HG02970 (cell line): ENCODE measurements at regions not wholly inside any gene's neighbourhood (a gene's known extent, or its start where the extent isn't known, plus 50 kb on each side); places are given as distances from the start of the nearest gene placed in this dataset.

Source experiments
- ATAC-seq: cut with Tn5 transposase; IDR thresholded peaks from one replicate; pipeline ENCODE4 v1.9.1; 2021; ENCODE audit warnings: mild to moderate bottlenecking, moderate library complexity, moderate number of reproducible peaks; ENCODE audit not compliant: unreplicated experiment, low FRiP score

DNA sequence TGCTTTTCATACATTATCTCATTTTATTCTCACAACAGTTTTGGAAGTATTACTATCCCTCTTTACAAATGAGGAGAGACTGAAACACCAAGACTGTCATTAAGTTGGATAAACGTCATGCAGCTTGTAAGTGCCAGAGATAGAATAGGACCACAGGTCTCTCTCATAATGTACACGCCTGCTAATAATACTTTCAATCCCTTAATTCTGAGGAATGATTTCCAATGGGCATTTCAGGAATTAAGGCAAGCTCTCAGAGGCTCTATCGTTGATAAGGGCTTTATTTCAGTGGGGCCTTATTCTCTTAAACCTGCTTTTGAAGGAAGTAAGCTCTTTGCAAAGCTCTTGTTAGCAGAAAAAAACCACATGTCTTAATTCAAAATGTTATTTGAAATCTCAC is 229.1 kb downstream of the NFKBIZ start:
- no peak for ATAC-seq

DNA sequence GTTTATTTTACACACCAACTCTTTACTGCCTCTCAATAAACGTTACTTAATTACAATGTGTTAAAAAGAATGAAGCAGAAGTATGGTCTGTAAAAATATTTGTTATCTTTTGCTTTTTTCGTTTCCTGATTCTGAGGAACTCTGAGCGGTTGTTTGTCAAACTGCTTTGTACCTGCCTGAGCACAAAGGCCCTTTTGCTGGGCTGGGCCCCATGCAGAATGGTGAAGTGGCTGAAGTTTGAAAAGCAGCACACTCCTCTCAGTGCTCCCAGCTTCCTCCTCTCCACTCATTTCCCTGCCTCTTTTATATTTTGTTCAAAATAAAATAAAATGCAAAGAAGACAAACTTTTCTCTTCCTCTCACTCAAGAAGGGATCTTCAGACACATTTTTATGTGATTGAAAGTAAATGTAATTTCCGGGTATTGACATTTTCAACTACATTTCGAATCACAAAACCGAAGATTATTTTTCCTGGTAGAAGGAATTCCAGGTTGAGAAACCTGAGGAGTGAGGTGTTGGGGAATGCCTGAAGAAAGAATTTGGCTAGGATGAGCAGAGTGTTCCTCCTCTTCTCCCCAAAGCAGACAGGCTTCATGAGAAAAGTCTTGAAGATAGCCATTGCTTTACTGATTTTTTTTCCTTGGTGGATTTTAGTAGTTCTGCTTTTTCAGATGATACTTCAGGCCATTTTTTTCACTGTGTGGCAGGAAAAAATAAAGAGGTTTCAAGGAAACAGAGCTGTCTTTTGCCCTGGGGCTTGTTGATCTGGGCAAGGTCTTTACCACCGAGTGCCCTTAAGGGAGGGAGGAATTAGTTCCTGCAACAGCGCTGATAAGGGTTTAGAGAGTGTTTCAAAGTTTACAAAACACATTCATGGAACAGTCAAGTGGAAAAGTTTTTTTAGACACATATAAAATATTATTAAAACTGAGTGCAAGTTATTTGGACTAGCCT is 229.8 kb downstream of the NFKBIZ start:
- ATAC-seq: no peak

DNA sequence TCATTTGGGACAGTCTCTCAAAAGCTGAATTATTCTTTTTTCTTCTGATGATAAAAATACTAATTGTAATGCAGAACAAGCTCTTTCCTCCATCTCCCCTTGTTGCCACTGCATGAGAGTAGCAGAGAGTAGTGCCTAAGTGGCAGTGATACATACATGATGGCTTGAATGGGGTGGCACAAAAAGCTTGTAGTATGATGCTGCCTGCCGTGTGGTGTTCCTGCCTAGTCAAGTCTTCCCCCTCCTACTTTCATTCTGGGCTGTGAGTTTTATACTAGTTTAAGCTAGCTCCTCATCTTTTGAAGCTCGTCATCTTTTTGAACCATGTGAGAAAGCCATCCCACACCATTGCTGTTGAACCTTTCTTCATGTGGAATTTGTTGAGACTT is 230.5 kb downstream of the NFKBIZ start:
- no peak for ATAC-seq

- ATAC-seq: no peak
These were observed 232.4 kb downstream of the NFKBIZ start for GRCh38 chr3:102081572-102082289.

- ATAC-seq: no peak
These were observed 234.2 kb downstream of the NFKBIZ start for GRCh38 chr3:102083473-102083872.

DNA sequence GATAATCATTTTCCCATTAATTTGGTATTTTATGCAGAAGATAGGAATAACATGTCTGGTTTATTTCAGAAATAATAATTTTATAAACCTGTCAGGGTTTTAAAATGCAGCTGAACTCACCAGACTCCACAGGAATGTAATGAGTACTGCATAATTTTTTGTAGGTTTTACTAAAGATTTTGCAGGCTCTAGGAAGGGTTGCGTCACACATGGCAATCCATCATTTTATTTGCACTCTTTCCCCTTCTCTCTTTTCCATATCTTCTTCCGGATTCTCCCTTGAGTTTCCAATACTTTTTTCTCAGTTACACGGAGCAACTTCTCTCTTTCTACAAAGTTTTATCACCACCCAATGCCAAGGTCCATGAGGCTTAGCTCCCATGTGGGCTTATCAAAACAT is 234.7 kb downstream of the NFKBIZ start:
- no peak for ATAC-seq

DNA sequence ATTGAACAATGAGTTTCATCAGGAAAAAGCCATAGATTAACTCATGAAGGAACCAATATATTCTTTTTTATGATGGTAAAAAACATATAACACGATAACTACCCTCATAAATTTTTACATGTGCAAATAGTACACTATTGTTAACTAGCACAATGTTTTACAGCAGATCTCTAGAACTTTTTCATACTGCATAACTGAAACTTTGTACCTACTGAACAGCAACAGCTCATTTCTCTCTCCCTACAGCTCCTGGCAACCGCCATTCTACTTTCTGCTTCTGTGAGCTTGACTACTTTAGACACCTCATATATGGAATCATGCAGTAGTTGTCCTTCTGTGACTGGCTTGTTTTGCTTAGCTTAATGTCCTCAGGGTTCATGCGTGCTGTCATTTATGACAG is 235.4 kb downstream of the NFKBIZ start:
- no peak for ATAC-seq

GRCh38 chr3:102085431-102086176 is 236.3 kb downstream of the NFKBIZ start:
- no peak for ATAC-seq

DNA sequence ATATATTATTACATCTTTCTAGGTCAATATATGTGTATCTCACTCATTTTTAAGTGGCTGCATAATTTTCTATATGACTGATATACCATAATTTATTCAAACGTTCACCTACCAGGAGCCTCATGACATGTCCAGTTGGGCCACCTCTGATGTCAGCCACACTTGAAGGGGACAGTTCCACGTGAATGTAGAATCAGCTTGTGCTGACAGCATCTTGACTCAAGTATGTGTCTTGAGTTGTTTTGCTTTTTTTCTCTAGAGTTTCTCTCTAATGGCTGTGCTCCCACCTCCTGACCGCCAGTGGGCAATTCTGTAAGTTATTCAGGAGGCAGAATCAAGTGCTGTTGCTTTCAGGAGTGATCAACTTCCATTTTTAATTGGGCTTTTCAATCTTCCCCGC is 237.9 kb downstream of the NFKBIZ start:
- no peak for ATAC-seq

GRCh38 chr3:102089239-102089638 is 239.9 kb downstream of the NFKBIZ start:
- ATAC-seq: no peak

DNA sequence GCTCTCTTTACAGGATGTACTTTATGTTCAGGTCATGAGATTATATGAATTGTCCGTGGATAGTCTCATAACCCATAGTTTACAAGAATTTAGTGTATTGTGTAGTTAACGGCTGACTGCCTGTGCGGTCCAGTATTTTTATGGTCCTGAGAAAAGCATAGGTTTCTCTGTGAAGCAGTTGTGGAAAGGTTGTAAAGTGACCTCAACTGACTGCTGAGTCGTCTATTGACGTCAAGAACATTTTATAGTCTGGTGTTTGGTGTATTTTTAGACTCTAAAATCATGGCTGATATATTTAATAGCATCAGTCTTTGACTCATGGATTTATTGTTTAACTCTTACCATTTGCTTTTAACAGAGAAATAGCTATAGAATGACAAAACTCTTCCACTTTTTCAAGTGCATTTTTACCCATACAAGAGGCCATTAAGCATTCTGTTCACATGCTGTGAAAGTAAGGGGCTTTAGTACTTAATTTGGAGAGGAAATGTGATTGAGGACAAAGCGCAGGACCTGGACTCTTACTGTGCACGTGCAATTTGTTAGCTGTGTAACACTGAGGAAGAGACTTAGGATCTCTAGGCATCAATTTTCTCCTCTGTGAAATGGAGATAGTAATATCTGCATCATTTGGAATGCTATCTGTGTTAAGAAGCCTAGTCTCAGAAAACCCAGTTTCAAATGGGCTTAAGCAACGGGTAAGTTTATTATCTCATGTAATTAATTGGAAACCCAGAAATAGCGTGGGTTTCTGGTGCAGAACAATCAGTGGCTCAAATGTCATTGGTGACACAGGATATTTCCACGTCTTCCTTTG is 240.8 kb downstream of the NFKBIZ start:
- no peak for ATAC-seq

- ATAC-seq: no peak
These were observed 241.4 kb downstream of the NFKBIZ start for GRCh38 chr3:102090721-102091045.

- ATAC-seq: no peak
These were observed 242.0 kb downstream of the NFKBIZ start for GRCh38 chr3:102091358-102091757.

DNA sequence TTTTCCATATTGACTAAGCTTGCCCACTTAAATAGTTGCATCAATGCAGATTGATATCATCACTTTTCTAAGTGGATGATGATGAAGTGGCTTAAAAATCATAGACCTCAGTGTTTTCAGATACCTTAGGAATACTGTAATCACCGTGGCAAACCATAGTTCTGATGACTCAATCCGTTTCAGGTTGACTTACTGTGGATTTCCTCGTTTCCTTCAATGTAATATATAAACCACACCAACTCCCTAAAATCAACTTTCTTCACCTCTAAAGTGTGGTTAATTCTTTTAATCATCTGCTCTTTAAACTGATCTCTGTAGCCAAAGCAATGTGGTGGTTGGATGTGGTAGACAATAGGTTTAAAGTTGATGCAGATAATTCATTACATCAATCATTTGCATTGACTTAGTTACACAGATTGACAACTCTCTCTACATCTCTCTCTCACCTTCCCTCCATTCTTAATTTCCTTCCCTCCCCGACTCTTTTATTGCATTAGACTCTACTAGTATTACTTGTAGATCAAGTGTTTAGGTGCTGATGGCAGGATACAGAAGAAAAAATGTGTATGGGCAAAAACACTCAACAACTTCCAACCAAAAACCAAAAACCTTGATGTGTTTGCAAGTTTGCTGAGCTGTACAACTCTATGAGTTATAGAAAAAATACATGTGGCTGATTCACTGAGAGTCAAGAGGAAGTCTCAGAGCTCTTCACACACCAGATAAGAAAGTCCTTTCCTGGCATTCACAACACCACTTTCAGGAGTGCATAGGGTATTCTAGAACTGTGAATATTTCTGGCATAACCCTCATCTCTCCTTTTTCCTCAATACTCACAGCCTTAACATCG is 243.5 kb downstream of the NFKBIZ start:
- no peak for ATAC-seq

- no peak for ATAC-seq
These were observed 245.2 kb downstream of the NFKBIZ start for GRCh38 chr3:102094506-102094905.

DNA sequence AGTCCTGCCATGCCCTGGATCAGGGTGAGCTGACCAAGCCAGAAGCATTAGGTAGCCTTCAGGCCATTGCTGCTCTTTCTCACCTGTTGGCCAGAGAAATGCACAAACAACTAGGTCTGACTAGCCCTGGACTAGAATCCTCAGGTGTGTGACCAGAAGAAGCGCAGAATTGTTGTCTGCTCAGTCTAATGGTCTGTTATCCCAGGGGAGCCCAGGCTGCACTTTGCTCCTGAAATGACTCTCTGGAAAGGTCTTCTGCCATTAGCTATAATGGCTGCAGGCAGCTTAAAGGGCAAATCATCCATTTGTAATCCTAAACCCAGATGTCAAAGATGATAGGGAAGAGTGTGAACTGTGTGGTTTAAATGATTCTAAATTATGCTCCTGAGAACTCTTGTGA is 246.1 kb downstream of the NFKBIZ start:
- no peak for ATAC-seq

GRCh38 chr3:102096066-102096465 is 246.8 kb downstream of the NFKBIZ start:
- no peak for ATAC-seq

DNA sequence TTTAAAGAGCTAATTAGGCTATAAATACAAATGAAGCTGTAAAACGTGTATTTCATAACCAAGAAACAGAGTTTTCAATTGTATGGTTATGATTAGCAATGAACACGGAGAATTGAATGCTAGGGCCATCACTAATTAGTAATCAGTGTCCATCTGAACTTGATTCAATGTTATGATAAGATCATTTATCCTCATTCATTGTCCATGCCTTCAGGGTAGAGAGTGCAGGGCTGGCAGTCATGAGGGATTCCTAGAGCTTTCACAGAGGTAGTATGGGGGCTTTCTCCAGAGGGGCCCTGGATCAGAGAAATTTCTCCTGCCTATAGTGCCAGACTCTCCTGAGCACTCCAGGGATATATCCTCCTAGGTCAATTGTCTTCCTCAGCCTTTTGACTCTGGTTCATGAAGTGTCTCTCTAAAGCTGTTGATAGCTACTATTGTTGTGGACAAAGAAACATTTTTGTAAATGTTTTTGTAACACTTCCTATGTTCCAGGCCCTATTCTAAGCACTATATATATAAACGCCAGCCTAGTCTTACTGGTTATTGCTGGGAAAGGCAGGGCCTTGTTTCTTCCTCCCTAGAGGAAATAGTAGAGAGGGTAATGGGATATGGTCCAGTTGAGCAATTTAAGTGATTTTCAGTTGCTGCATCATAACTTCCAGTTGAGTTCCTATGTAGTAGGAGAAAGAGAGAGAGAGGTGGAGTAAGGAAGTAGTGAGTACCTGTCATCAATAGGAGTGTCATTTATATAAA is 249.0 kb downstream of the NFKBIZ start:
- no peak for ATAC-seq

DNA sequence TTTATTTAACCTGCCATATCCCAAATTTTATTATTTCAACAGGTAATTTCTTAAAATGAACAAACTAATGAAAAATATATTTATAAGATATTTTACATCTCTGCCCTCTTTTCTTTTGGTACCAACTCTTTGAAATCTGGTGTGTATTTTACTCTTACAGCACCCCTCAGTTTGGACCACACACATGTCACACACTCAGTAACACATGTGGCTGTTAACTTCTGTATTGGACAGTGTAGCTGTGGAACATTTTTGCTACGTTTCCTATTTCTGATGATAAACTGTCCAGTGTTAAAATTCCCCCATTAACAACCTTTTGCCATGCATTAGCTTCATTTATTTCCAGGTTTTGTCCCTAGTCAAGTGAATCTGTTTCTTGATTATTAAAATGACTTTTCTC is 250.6 kb downstream of the NFKBIZ start:
- ATAC-seq: no peak
